IMR-90 (cell line): ENCODE measurements at regions not wholly inside any gene's neighbourhood (a gene's known extent, or its start where the extent isn't known, plus 50 kb on each side); places are given as distances from the start of the nearest gene placed in this dataset.

Source experiments
- CHD1 ChIP-seq: IDR thresholded peaks from 2 replicates; pipeline ENCODE4 v1.6.1; 2012; ENCODE audit warnings: low read depth, low read length, improper control_type of control experiment
- CTCF ChIP-seq: conservative IDR thresholded peaks from 2 replicates; pipeline ENCODE4 v1.5.1; 2012; ENCODE audit warnings: mild to moderate bottlenecking, low read depth, low read length, improper control_type of control experiment
- ELK1 ChIP-seq: fragments of 150-350 bp; IDR thresholded peaks from 2 replicates; pipeline ENCODE4 v1.6.1; 2016; ENCODE audit warnings: low read depth, mild to moderate bottlenecking, low read length, moderate library complexity, borderline replicate concordance
- FOS ChIP-seq: fragments of 150-350 bp; IDR thresholded peaks from 2 replicates; pipeline ENCODE4 v1.6.1; 2016; ENCODE audit warnings: low read depth, low read length
- POLR2A ChIP-seq: IDR thresholded peaks from 2 replicates; pipeline ENCODE4 v1.6.1; 2012; ENCODE audit warnings: mild to moderate bottlenecking, low read depth, low read length
- RAD21 ChIP-seq: IDR thresholded peaks from 2 replicates; pipeline ENCODE4 v1.6.1; 2012; ENCODE audit warnings: low read length, improper control_type of control experiment
- RFX5 ChIP-seq: IDR thresholded peaks from 2 replicates; pipeline ENCODE4 v1.8.0; 2012; ENCODE audit warnings: low read depth, mild to moderate bottlenecking, low read length, moderate library complexity

- TF ChIP-seq POLR2A (no peak), ELK1 (no peak), CTCF (no peak), RFX5 (no peak), FOS (no peak), RAD21 (no peak), CHD1 (no peak)
Observed at GRCh38 chr6:139834232-139834631, 459.8 kb upstream of the CITED2 start.
